ENCODE measurements at regions not wholly inside any gene's neighbourhood (a gene's known extent, or its start where the extent isn't known, plus 50 kb on each side); places are given as distances from the start of the nearest gene placed in this dataset.

GRCh38 chr12:75876832-75877762, 154.5 kb downstream of the PHLDA1 start:
- no peak for TF ChIP-seq TAF1 (IDR thresholded peaks at IDR 0.05; ENCODE audit: borderline replicate concordance, low read depth, low read length)
- TF ChIP-seq POLR2AphosphoS5 (IDR thresholded peaks at IDR 0.05; ENCODE audit: low read depth, low read length) = no peak
- no peak for TF ChIP-seq POLR2A (IDR thresholded peaks at IDR 0.05; ENCODE audit: low read depth, low read length)

Measured in GM12892 (cell line).